WTC11 (cell line): ENCODE measurements at regions not wholly inside any gene's neighbourhood (a gene's known extent, or its start where the extent isn't known, plus 50 kb on each side); places are given as distances from the start of the nearest gene placed in this dataset.

Experiments used
- CREB1 ChIP-seq: sonication (generic); formaldehyde crosslinking; IDR thresholded peaks from 2 replicates; pipeline ENCODE4 v1.8.0; 2023; ENCODE audit warnings: mild to moderate bottlenecking, missing genetic modification reagents
- E2F5 ChIP-seq: sonication (generic); formaldehyde crosslinking; IDR thresholded peaks from 2 replicates; pipeline ENCODE4 v1.8.1; 2022; ENCODE audit warnings: mild to moderate bottlenecking, moderate library complexity, missing genetic modification reagents
- ESRRA ChIP-seq: sonication (generic); formaldehyde crosslinking; IDR thresholded peaks from 2 replicates; pipeline ENCODE4 v1.8.1; 2022; ENCODE audit warnings: mild to moderate bottlenecking, missing genetic modification reagents, borderline replicate concordance
- GABPB1 ChIP-seq: sonication (generic); formaldehyde crosslinking; IDR thresholded peaks from 2 replicates; pipeline ENCODE4 v1.8.1; 2023; ENCODE audit warnings: mild to moderate bottlenecking, missing genetic modification reagents
- MXD4 ChIP-seq: fragments of 250-450 bp; sonication (Bioruptor Pico); IDR thresholded peaks from 2 replicates; pipeline ENCODE4 v1.8.0; 2021; ENCODE audit warnings: mild to moderate bottlenecking, moderate library complexity, borderline replicate concordance
- NFYB ChIP-seq: sonication (generic); formaldehyde crosslinking; conservative IDR thresholded peaks from 2 replicates; pipeline ENCODE4 v1.8.0; 2022; ENCODE audit warnings: low read depth, missing genetic modification reagents
- NR1H2 ChIP-seq: sonication (generic); formaldehyde crosslinking; IDR thresholded peaks from 2 replicates; pipeline ENCODE4 v1.9.0; 2021; ENCODE audit warnings: mild to moderate bottlenecking, moderate library complexity, missing genetic modification reagents
- NR3C1 ChIP-seq: sonication (generic); formaldehyde crosslinking; conservative IDR thresholded peaks from 2 replicates; pipeline ENCODE4 v1.8.1; 2023; ENCODE audit warnings: low read depth, mild to moderate bottlenecking, missing genetic modification reagents
- TP53 ChIP-seq: sonication (generic); formaldehyde crosslinking; IDR thresholded peaks from 2 replicates; pipeline ENCODE4 v1.8.1; 2023; ENCODE audit warnings: mild to moderate bottlenecking, missing genetic modification reagents
- ZNF416 ChIP-seq: fragments of 250-450 bp; sonication (Bioruptor Pico); IDR thresholded peaks from 2 replicates; pipeline ENCODE4 v1.9.0; 2021; ENCODE audit warnings: mild to moderate bottlenecking, inconsistent platforms
- TF ChIP-seq, protein P1 (sequence below): fragments of 200-600 bp; IDR thresholded peaks from 2 replicates; pipeline ENCODE4 v1.8.0; 2022; ENCODE audit warnings: antibody characterized with exemption
- TF ChIP-seq, protein P2 (sequence below): sonication (generic); formaldehyde crosslinking; IDR thresholded peaks from 2 replicates; pipeline ENCODE4 v1.8.0; 2022; ENCODE audit warnings: mild to moderate bottlenecking, missing genetic modification reagents
- TF ChIP-seq, protein P3 (sequence below): sonication (generic); formaldehyde crosslinking; IDR thresholded peaks from 2 replicates; pipeline ENCODE4 v1.8.1; 2023; ENCODE audit warnings: mild to moderate bottlenecking, moderate library complexity, missing genetic modification reagents
- TF ChIP-seq, protein P4 (sequence below): sonication (generic); formaldehyde crosslinking; conservative IDR thresholded peaks from 2 replicates; pipeline ENCODE4 v1.8.1; 2022; ENCODE audit warnings: mild to moderate bottlenecking, missing genetic modification reagents

DNA sequence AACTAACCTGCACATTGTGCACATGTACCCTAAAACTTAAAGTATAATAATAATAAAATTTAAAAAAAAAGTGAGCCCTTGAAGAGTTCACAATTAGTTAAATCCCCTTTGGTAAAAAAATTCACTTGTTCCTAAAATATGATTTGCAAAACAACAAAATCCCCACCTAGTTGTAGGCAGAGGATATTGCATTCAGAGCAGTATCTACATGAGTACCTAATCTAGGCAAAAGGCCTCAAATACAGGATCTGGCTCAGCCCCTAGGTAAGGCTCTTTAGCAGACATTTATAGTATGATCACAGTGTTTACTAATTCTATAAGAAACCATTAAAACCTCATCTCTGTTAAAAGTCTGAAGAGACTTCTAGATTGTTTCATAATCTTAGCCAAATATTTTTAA lies 89.3 kb upstream of the CCDC80 start:
- TF ChIP-seq TP53 (no peak), ZNF416 (CRISPR knock-in tag) (no peak), NFYB (CRISPR knock-in tag) (no peak), NR1H2 (no peak), ESRRA (CRISPR knock-in tag) (no peak), E2F5 (CRISPR knock-in tag) (no peak), CREB1 (CRISPR knock-in tag) (no peak), NR3C1 (CRISPR knock-in tag) (no peak), MXD4 (CRISPR knock-in tag) (no peak), GABPB1 (CRISPR knock-in tag) (no peak)
- TF ChIP-seq, protein P1, sequence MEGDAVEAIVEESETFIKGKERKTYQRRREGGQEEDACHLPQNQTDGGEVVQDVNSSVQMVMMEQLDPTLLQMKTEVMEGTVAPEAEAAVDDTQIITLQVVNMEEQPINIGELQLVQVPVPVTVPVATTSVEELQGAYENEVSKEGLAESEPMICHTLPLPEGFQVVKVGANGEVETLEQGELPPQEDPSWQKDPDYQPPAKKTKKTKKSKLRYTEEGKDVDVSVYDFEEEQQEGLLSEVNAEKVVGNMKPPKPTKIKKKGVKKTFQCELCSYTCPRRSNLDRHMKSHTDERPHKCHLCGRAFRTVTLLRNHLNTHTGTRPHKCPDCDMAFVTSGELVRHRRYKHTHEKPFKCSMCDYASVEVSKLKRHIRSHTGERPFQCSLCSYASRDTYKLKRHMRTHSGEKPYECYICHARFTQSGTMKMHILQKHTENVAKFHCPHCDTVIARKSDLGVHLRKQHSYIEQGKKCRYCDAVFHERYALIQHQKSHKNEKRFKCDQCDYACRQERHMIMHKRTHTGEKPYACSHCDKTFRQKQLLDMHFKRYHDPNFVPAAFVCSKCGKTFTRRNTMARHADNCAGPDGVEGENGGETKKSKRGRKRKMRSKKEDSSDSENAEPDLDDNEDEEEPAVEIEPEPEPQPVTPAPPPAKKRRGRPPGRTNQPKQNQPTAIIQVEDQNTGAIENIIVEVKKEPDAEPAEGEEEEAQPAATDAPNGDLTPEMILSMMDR, result no peak
- TF ChIP-seq, protein P2, sequence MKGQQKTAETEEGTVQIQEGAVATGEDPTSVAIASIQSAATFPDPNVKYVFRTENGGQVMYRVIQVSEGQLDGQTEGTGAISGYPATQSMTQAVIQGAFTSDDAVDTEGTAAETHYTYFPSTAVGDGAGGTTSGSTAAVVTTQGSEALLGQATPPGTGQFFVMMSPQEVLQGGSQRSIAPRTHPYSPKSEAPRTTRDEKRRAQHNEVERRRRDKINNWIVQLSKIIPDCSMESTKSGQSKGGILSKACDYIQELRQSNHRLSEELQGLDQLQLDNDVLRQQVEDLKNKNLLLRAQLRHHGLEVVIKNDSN (CRISPR knock-in tag), result no peak
- TF ChIP-seq, protein P3, sequence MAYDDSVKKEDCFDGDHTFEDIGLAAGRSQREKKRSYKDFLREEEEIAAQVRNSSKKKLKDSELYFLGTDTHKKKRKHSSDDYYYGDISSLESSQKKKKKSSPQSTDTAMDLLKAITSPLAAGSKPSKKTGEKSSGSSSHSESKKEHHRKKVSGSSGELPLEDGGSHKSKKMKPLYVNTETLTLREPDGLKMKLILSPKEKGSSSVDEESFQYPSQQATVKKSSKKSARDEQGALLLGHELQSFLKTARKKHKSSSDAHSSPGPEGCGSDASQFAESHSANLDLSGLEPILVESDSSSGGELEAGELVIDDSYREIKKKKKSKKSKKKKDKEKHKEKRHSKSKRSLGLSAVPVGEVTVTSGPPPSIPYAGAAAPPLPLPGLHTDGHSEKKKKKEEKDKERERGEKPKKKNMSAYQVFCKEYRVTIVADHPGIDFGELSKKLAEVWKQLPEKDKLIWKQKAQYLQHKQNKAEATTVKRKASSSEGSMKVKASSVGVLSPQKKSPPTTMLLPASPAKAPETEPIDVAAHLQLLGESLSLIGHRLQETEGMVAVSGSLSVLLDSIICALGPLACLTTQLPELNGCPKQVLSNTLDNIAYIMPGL (CRISPR knock-in tag), result no peak
- TF ChIP-seq, protein P4, sequence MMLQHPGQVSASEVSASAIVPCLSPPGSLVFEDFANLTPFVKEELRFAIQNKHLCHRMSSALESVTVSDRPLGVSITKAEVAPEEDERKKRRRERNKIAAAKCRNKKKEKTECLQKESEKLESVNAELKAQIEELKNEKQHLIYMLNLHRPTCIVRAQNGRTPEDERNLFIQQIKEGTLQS (CRISPR knock-in tag), result no peak
